H1 (cell line): ENCODE measurements at regions not wholly inside any gene's neighbourhood (a gene's known extent, or its start where the extent isn't known, plus 50 kb on each side); places are given as distances from the start of the nearest gene placed in this dataset.

Experiments
- CTCF ChIA-PET: fragments of 300-600 bp; sonication (Branson Sonifier 250); formaldehyde crosslinking; loops from one replicate; lab custom pipeline; 2021; ENCODE audit not compliant: partially characterized antibody; lab: Charles Lee
- POLR2A ChIA-PET: fragments of 300-600 bp; sonication (Branson Sonifier 250); formaldehyde crosslinking; loops from one replicate; lab custom pipeline; 2021; ENCODE audit warnings: inconsistent platforms; ENCODE audit not compliant: partially characterized antibody; lab: Charles Lee
- DNase-seq, 2 experiments: peaks; one replicate each; pipeline versions ENCODE4 v3.0.0 to v3.0.0-alpha.2; 2010 to 2022; ENCODE audit warnings: low spot score in 2 of 2, low read depth in 1 of 2, mixed read lengths in 1 of 2
- FAIRE-seq: peaks from 2 replicates; lab custom pipeline; 2011; peaks lifted over from hg19 to GRCh38; lab: Jason Lieb, UNC
- H2AFZ ChIP-seq: 2 replicates; pipeline ENCODE4 v1.8.1; 2012; ENCODE audit warnings: low read length, inconsistent platforms
- H2AK5ac ChIP-seq: 2 replicates; pipeline ENCODE4 v1.6.1; 2013; ENCODE audit warnings: low read depth, low read length
- H2BK120ac ChIP-seq: replicated peaks from 2 replicates; pipeline ENCODE3; 2013; ENCODE audit warnings: low read depth, low read length, inconsistent platforms
- H2BK12ac ChIP-seq: 2 replicates; pipeline ENCODE4 v1.6.1; 2013; ENCODE audit warnings: low read depth, low read length
- H2BK15ac ChIP-seq: 2 replicates; pipeline ENCODE4 v1.6.1; 2013; ENCODE audit warnings: low read length
- H2BK20ac ChIP-seq: 2 replicates; pipeline ENCODE4 v1.6.1; 2013; ENCODE audit warnings: low read length
- H2BK5ac ChIP-seq: 2 replicates; pipeline ENCODE4 v1.6.1; 2013; ENCODE audit warnings: low read depth, low read length
- H3K14ac ChIP-seq: 2 replicates; pipeline ENCODE4 v1.6.1; 2013; ENCODE audit warnings: inconsistent platforms; ENCODE audit not compliant: insufficient read length
- H3K18ac ChIP-seq: 2 replicates; pipeline ENCODE4 v1.6.1; 2013; ENCODE audit warnings: low read length; ENCODE audit errors: extremely low read depth
- H3K23ac ChIP-seq: 2 replicates; pipeline ENCODE4 v1.6.1; 2013; ENCODE audit warnings: inconsistent platforms; ENCODE audit not compliant: insufficient read length
- H3K23me2 ChIP-seq: 2 replicates; pipeline ENCODE4 v1.6.1; 2013; ENCODE audit warnings: low read depth, low read length
- H3K27ac ChIP-seq: 2 replicates; pipeline ENCODE4 v1.6.1; 2011; ENCODE audit warnings: low read depth, low read length, inconsistent platforms
- H3K27me3 ChIP-seq, 4 experiments: replicated peaks in 1 of 4; 1 replicate in 1 of 4; 2 replicates in 3 of 4; pipeline versions ENCODE4 v1.6.1 to v1.8.1; 2011 to 2013; ENCODE audit warnings: low read length in 3 of 4, mild to moderate bottlenecking in 3 of 4, inconsistent platforms in 2 of 4, mixed read lengths in 2 of 4, moderate library complexity in 1 of 4; ENCODE audit not compliant: control insufficient read depth in 3 of 4, insufficient read depth in 3 of 4; ENCODE audit errors: extremely low read depth in 1 of 4
- H3K36me3 ChIP-seq, 4 experiments: 2 replicates each; pipeline versions ENCODE4 v1.6.1 to v1.8.1; 2011 to 2013; ENCODE audit warnings: mild to moderate bottlenecking in 4 of 4, low read length in 3 of 4, moderate library complexity in 2 of 4, control low read depth in 1 of 4, inconsistent platforms in 1 of 4; ENCODE audit not compliant: insufficient read depth in 4 of 4, control insufficient read depth in 2 of 4
- H3K4ac ChIP-seq: replicated peaks from 2 replicates; pipeline ENCODE3; 2013; ENCODE audit warnings: low read length, low read depth, mixed read lengths, inconsistent platforms; ENCODE audit not compliant: insufficient read length
- H3K4me1 ChIP-seq, 4 experiments: replicated peaks in 1 of 4; 1 replicate in 1 of 4; 2 replicates in 3 of 4; pipeline versions ENCODE4 v1.6.1 to v1.8.1; 2011 to 2013; ENCODE audit warnings: low read length in 3 of 4, inconsistent platforms in 2 of 4, mixed read lengths in 1 of 4; ENCODE audit not compliant: insufficient read depth in 4 of 4, control insufficient read depth in 3 of 4
- H3K4me2 ChIP-seq, 2 experiments: 2 replicates each; pipeline versions ENCODE4 v1.6.1 to v1.8.1; 2011 to 2013; ENCODE audit warnings: low read depth in 2 of 2, low read length in 2 of 2, control low read depth in 1 of 2, inconsistent platforms in 1 of 2, mild to moderate bottlenecking in 1 of 2; ENCODE audit not compliant: insufficient read depth in 1 of 2
- H3K4me3 ChIP-seq, 4 experiments: fragments of 200-600, 300-600 bp in 1 of 4; sonication (generic), shearing (Covaris generic), sonication (Bioruptor Twin) in 1 of 4; 2 replicates each; pipeline versions ENCODE4 v1.5.1 to v1.8.1; 2011 to 2016; ENCODE audit warnings: low read length in 4 of 4, low read depth in 3 of 4, control low read depth in 2 of 4, inconsistent platforms in 2 of 4, mild to moderate bottlenecking in 2 of 4, mixed read lengths in 1 of 4, moderate library complexity in 1 of 4; ENCODE audit not compliant: insufficient read depth in 2 of 4; ENCODE audit errors: extremely low read depth in 1 of 4
- H3K56ac ChIP-seq: replicated peaks from 2 replicates; pipeline ENCODE3; 2013; ENCODE audit warnings: low read depth, mild to moderate bottlenecking, mixed read lengths, low read length, inconsistent platforms; ENCODE audit not compliant: insufficient read length
- H3K79me1 ChIP-seq: 2 replicates; pipeline ENCODE4 v1.6.1; 2013; ENCODE audit warnings: low read depth, low read length, control low read depth
- H3K79me2 ChIP-seq, 2 experiments: 2 replicates each; pipeline versions ENCODE4 v1.6.1 to v1.8.1; 2012 to 2013; ENCODE audit warnings: low read length in 2 of 2, mild to moderate bottlenecking in 2 of 2, inconsistent platforms in 1 of 2; ENCODE audit not compliant: insufficient read depth in 2 of 2, control insufficient read depth in 1 of 2
- H3K9ac ChIP-seq, 4 experiments: replicated peaks in 1 of 4; 1 replicate in 1 of 4; 2 replicates in 3 of 4; pipeline versions ENCODE4 v1.6.1 to v1.8.1; 2011 to 2013; ENCODE audit warnings: low read depth in 3 of 4, low read length in 3 of 4, control low read depth in 2 of 4, mild to moderate bottlenecking in 2 of 4, moderate library complexity in 2 of 4, inconsistent platforms in 1 of 4; ENCODE audit errors: extremely low read depth in 1 of 4
- H3K9me3 ChIP-seq, 2 experiments: 2 replicates each; pipeline versions ENCODE4 v1.6.1 to v1.8.1; 2012 to 2013; ENCODE audit warnings: mild to moderate bottlenecking in 2 of 2, moderate library complexity in 2 of 2, control low read depth in 1 of 2, inconsistent platforms in 1 of 2, low read depth in 1 of 2, low read length in 1 of 2, mixed read lengths in 1 of 2; ENCODE audit not compliant: insufficient read depth in 2 of 2
- H4K20me1 ChIP-seq, 2 experiments: replicated peaks in 1 of 2; 2 replicates each; pipeline versions ENCODE3 to v1.8.1; 2011 to 2013; ENCODE audit warnings: inconsistent platforms in 2 of 2, low read length in 2 of 2, mild to moderate bottlenecking in 1 of 2; ENCODE audit not compliant: insufficient read depth in 2 of 2, control insufficient read depth in 1 of 2
- H4K5ac ChIP-seq: 2 replicates; pipeline ENCODE4 v1.6.1; 2013; ENCODE audit warnings: low read length, low read depth, mixed read lengths, inconsistent platforms; ENCODE audit not compliant: insufficient read length
- H4K8ac ChIP-seq: 2 replicates; pipeline ENCODE4 v1.8.0; 2013; ENCODE audit warnings: mild to moderate bottlenecking, moderate library complexity, low read length, inconsistent platforms; ENCODE audit not compliant: insufficient read depth; ENCODE audit errors: extremely low read depth
- H4K91ac ChIP-seq: replicated peaks from 2 replicates; pipeline ENCODE3; 2013; ENCODE audit warnings: low read length, mixed read lengths, inconsistent platforms; ENCODE audit not compliant: insufficient read length
- SP1 ChIP-seq: IDR thresholded peaks from 2 replicates; pipeline ENCODE4 v1.6.1; 2011; ENCODE audit warnings: low read depth, low read length
- WGBS, 2 experiments: shearing (Covaris generic) in 1 of 2; methylation state at CpG; one replicate each; pipeline versions ENCODE4 v1.1.6 to v1.1.7; 2013 to 2015; ENCODE audit warnings: low lambda C conversion rate in 2 of 2, mixed read lengths in 2 of 2, inconsistent platforms in 1 of 2, low coverage in 1 of 2, missing lambda C conversion rate in 1 of 2; ENCODE audit not compliant: insufficient replicate concordance in 2 of 2, insufficient coverage in 1 of 2, insufficient read length in 1 of 2; ENCODE audit errors: extremely low coverage in 1 of 2, missing lambda C conversion rate in 1 of 2; 5-methylcytosine and 5-hydroxymethylcytosine counted together

DNA sequence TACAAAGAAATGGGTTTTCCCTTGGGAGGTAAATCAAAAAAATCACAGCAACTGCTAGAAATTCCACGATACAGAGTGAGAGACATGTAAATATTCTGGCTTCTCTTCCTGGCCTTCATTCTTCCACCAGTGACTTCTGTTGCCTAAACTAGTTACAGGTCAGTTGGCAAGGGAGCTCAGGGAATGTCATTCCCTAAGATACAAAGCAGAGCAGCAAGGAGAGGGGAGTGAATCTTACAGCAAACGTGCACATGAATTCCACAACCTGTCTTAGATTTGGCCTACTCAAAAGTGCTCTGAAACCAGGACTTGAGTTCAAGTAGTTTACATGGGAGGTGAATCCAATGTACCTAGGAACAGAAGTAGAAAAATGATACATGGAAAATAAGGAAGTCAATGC is 445.3 kb upstream of the LRRC7 start:
- Histone ChIP-seq H3K23me2 (no peaks in the 10 kb centered on the region), H4K8ac (no peak overlapping the region), H4K20me1 (no peaks in the 10 kb centered on the region), H3K4ac (no peak overlapping the region), H3K18ac (no peak overlapping the region), H3K4me1 (peaks cover 0 to 2% (median 0%) of the 10 kb centered on the region in 4 experiments; a peak in 1 of 7 replicates), H3K79me2 (no peaks in the 10 kb centered on the region), H3K4me3 (no peak overlapping the region), H2BK5ac (no peak overlapping the region), H3K9me3 (no peaks in the 10 kb centered on the region), H2BK20ac (no peak overlapping the region), H2AK5ac (no peak overlapping the region), H3K79me1 (no peaks in the 10 kb centered on the region), H3K36me3 (no peaks in the 10 kb centered on the region), H2BK120ac (no peak overlapping the region), H3K9ac (no peak overlapping the region), H4K5ac (no peak overlapping the region), H3K27me3 (peaks cover 0 to 2% (median 0%) of the 10 kb centered on the region in 4 experiments; a peak in 1 of 7 replicates), H3K14ac (no peak overlapping the region), H3K23ac (no peak overlapping the region), H3K56ac (no peak overlapping the region), H3K27ac (no peak overlapping the region), H2BK12ac (peak overlapping the region; percentile 30; the same call in 1 of the 2 replicates), H4K91ac (no peak overlapping the region), H2AFZ (no peak overlapping the region), H3K4me2 (no peak overlapping the region), H2BK15ac (no peak overlapping the region)
- CTCF ChIA-PET, result no interaction called here
- POLR2A ChIA-PET, result no interaction called here
- no peak for DNase-seq
- no peak for FAIRE-seq
- TF ChIP-seq SP1, result no peak
- 92% methylated on average over 2 of the region's 2 CpGs; no CpG with 5 or more reads in 1 of the 2 experiments for WGBS, 2 experiments
